GM20000 (cell line): ENCODE measurements at regions not wholly inside any gene's neighbourhood (a gene's known extent, or its start where the extent isn't known, plus 50 kb on each side); places are given as distances from the start of the nearest gene placed in this dataset.

Experiments
- DNase-seq: peaks from one replicate; pipeline ENCODE4 v3.0.0; 2012; ENCODE audit warnings: low spot score
- TF ChIP-seq, protein P1 (sequence below): IDR thresholded peaks from 2 replicates; pipeline ENCODE4 v1.5.1; 2012; ENCODE audit warnings: mild to moderate bottlenecking, control low read depth; ENCODE audit errors: extremely low read depth, missing control alignments

DNA sequence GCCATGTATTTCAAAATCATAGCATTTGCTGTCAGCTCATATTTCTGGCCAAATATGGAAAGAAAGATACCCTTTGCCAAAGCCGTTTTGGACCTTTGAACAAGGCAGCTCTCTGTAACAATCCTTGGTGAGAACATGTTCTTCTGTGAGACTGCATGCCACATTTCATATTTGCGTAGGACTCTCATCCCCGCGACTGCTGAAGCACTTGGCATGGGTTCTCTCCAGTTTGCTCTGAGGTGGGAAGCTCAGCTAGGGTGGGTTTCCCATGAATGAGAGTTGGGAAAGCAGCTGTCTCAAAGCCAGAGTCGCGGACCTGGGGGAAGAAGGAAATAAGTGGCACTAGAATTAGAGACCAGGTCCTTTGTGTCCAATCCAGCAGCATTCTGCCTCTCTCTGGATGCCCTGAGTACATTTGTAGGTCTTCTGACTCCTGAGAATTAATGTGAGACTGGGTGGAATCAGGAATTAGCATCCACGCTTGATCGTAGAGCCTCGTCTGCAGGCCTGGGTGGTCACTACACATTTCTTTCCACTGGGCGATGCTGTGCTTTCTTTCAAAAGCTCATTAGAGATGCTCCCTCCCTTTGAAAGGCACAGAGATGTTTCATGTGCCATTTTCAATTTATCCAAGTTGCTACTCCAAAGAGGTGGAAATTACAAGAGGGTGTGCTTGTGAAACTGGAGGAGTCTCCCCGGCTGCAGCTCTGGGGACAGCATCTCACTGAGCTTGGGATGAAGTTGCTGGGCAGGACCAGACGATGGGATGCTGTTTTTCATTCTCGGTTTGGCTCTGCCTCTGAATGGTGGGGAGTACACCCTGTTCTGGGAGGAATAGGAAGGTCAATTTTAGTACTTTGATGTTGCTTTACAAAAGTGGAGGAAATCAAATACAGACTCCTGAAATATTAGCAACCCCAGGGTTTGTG lies 197.2 kb downstream of the GADD45G start:
- DNase-seq, result no peak
- TF ChIP-seq, protein P1, sequence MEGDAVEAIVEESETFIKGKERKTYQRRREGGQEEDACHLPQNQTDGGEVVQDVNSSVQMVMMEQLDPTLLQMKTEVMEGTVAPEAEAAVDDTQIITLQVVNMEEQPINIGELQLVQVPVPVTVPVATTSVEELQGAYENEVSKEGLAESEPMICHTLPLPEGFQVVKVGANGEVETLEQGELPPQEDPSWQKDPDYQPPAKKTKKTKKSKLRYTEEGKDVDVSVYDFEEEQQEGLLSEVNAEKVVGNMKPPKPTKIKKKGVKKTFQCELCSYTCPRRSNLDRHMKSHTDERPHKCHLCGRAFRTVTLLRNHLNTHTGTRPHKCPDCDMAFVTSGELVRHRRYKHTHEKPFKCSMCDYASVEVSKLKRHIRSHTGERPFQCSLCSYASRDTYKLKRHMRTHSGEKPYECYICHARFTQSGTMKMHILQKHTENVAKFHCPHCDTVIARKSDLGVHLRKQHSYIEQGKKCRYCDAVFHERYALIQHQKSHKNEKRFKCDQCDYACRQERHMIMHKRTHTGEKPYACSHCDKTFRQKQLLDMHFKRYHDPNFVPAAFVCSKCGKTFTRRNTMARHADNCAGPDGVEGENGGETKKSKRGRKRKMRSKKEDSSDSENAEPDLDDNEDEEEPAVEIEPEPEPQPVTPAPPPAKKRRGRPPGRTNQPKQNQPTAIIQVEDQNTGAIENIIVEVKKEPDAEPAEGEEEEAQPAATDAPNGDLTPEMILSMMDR, result no peak

DNA sequence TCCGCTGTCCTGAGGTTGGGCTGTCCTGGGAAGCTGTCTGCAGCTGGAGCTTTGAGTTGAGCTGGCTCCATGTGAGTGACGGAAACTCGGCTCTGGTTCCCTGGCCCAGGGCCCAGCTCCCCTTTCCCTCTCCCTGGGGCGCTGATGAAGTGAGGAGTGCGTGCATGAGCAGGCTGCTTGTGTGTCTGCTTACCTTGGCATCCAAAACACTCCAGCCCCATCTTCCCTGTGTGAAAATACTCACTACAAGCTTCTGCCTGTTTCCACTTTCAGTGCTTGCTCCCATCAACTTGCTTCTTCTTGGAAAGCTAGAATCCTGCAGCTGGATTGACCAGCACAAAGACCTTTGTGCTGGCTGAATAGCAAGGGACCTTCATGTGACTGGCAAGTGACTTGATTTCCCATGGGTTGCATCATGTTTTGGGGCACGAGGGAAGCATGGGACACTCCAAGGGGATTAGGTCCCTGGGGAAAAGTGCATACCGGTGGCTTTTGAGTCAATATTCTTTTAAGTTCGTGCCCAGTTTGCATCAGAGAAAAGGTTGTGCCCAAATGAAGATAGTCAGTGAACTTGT lies 198.1 kb downstream of the GADD45G start:
- TF ChIP-seq, protein P1, result no peak
- DNase-seq, result no peak

DNA sequence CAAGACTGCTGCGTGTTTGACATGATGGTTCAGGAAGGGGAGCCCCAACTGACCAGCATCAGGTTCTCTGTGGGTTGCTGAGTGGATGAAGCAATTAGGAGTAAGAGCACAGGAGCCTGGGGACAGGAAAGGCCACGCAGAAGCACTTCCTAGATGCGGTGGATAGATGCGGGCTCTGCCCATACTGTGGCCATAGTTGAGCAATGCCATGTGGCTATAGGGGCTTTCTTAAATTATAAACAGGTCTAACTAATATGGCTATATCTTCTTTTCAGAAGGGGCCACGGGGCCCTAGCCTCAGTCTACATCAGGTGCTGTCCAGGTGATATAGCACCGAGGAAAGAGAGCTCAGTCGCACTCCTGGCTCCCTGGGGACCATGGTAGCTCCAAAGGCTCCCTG lies 198.6 kb downstream of the GADD45G start:
- TF ChIP-seq, protein P1, result no peak
- DNase-seq, result no peak

DNA sequence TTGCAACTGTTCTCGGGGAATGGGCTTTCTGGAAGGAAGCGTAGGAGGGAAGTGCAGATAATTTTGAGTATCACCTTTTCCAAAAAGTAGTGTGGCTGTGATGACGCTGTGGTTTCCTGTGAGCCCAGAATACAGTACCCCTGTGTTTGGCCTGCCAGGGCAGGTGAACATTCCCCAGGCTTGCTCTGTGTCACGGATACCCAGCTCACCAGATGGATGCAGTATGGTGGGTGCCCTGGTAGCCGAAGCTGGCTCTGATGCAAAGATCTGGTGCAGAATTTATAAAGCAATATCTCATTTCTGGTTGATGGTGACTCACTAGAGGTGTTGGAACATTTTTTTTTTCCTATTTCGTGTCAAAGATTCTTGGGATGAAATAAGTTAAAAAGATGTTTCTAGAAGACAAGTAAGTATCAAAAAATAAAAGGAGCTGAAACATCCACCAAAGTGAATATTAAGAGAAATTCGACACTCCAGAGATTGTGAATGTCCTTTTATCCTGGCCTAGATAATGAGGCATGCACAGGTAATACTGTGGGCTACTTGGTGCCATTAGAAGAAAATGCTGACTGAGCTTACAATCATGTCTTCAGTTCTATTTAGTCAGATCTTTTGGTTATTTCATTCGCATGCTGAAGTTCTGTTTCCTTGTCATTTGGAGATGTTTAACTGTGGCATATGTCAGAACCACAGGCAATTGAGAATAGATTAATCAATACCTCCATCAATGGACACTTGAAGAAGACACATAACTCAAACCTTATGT lies 200.1 kb downstream of the GADD45G start:
- TF ChIP-seq, protein P1, result no peak
- no peak for DNase-seq

DNA sequence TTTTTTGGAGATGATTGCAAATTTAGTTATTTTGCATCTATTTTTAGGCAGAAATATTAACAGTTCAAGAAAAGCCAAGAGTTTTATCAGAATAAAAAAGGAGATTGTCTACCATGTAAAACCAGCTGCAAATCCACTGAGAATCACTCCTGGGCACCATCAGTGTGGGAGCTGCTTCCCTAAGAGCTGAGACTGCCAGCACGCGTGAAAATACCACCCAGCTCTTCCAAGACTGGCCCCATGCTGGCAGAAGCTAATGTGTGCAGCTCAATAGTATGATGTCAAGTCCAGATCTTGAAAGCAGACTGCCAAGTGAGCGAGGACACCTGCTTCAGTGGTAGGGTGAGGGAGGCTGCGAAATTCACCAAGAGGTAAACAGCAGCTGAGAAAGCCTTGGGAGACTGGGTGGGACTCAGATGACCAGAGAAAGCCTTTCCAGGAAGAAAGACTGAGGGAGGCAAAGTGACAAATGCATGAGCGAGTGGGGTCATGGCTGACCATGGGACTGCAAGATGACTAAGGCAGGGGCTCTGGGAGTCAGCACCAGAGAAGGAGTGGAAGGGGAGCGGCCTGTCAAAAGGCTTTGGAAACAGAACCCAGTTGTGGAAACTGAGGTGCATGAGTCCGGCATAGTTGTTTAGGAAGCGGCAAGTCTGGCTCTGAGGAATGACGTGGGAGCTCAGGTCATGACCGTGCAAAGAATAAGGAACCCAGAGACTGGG lies 200.9 kb downstream of the GADD45G start:
- DNase-seq, result no peak
- TF ChIP-seq, protein P1, result no peak

DNA sequence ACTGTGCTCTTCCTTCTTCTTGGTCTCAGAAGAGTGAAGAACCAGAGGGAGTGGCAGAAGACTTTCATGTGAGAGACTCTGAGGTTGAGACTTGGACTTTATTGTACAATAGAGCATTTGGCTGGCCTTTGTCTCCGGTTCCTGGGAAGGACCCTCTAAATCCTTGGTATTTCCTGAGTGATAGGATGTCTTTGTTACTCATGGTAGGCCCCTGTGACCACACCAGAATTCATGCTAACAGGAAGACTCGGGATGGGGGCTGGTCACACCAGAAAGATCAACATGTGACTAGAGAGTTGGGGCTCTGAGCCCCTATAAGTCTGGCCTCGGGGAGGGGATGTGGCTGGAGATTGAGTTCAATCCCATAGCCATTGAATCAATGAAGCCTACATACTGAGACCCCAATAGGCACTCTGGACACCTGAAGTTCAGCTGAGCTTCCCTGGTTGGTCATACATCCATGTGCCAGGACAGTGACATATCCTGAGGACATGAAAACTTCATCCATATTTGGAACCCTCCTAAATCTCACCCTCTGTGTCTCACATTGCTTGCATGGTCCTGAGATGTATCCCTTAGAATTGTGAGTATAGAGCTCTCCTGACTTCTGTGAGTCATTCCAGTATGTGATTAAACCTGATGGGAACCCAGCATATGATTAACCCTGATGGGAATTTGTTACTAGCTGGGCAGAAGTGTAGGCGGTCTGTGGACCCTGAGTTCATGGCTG lies 201.7 kb downstream of the GADD45G start:
- DNase-seq, result no peak
- TF ChIP-seq, protein P1, result no peak
